Spleen (tissue), 11 donors: ENCODE measurements at regions not wholly inside any gene's neighbourhood (a gene's known extent, or its start where the extent isn't known, plus 50 kb on each side); places are given as distances from the start of the nearest gene placed in this dataset.

ENCODE experiments used
- DNase-seq: peaks from one replicate; pipeline ENCODE4 v3.0.0-alpha.2; 2020
- H3K27ac ChIP-seq, 8 donors: fragments of 200-600 bp; sonication (generic) in 7 of 8; 1 replicate in 4 of 8; 2 replicates in 4 of 8; pipeline versions ENCODE4 v1.5.0 to v1.8.0; 2016 to 2021; ENCODE audit warnings: inconsistent platforms in 4 of 8, mild to moderate bottlenecking in 4 of 8, moderate library complexity in 1 of 8
- H3K27me3 ChIP-seq, 7 donors: fragments of 200-600 bp; sonication (generic) in 6 of 7; replicated peaks in 1 of 7; 1 replicate in 4 of 7; 2 replicates in 3 of 7; pipeline versions ENCODE4 v1.5.0 to v1.8.0; 2016 to 2021; ENCODE audit warnings: inconsistent platforms in 3 of 7, mild to moderate bottlenecking in 1 of 7
- H3K36me3 ChIP-seq, 6 donors: fragments of 200-600 bp; sonication (generic) in 5 of 6; 1 replicate in 4 of 6; 2 replicates in 2 of 6; pipeline versions ENCODE4 v1.5.0 to v1.8.0; 2016 to 2021; ENCODE audit warnings: inconsistent platforms in 2 of 6
- H3K4me1 ChIP-seq, 6 donors: fragments of 200-600 bp; sonication (generic) in 5 of 6; 1 replicate in 3 of 6; 2 replicates in 3 of 6; pipeline versions ENCODE4 v1.5.0 to v1.8.0; 2016 to 2021; ENCODE audit warnings: inconsistent platforms in 3 of 6
- H3K4me3 ChIP-seq, 8 donors: fragments of 200-600 bp; sonication (generic) in 7 of 8; 1 replicate in 4 of 8; 2 replicates in 4 of 8; pipeline versions ENCODE4 v1.5.0 to v1.8.0; 2016 to 2021; ENCODE audit warnings: inconsistent platforms in 4 of 8, mild to moderate bottlenecking in 4 of 8, moderate library complexity in 2 of 8
- H3K9me3 ChIP-seq, 8 donors: fragments of 200-600 bp; sonication (generic) in 7 of 8; 1 replicate in 4 of 8; 2 replicates in 4 of 8; pipeline versions ENCODE4 v1.5.0 to v1.8.0; 2016 to 2021; ENCODE audit warnings: inconsistent platforms in 4 of 8
- POLR2A ChIP-seq, 3 donors: fragments of 450-650 bp; IDR thresholded peaks; one replicate each; pipeline ENCODE4 v1.5.1; 2017; ENCODE audit warnings: antibody characterized with exemption in 3 of 3, mild to moderate bottlenecking in 1 of 3
- POLR2AphosphoS5 ChIP-seq, 3 donors: sonication (generic); formaldehyde crosslinking; IDR thresholded peaks; one replicate each; pipeline ENCODE4 v1.5.1; 2017; ENCODE audit warnings: antibody characterized with exemption in 3 of 3
- WGBS, 5 donors: extraction: QIAGEN DNeasy Blood & Tissue Kit in 3 of 5; methylation state at CpG; one replicate each; pipeline versions ENCODE4 v1.1.5 to v1.1.7; 2013 to 2018; 5-methylcytosine and 5-hydroxymethylcytosine counted together
- intact Hi-C: fragments of 100-400 bp; cut with DNase I; formaldehyde crosslinking; loops from one replicate; pipeline ENCODE4 v1.15.0; 2023; ENCODE audit warnings: low total_unique reads
- TF ChIP-seq, protein P1 (sequence below), 11 experiments: fragments of 200-600 bp in 7 of 11; fragments of 450-650 bp in 4 of 11; sonication (generic) in 4 of 11; IDR thresholded peaks in 8 of 11; conservative IDR thresholded peaks in 3 of 11; 1 replicate in 7 of 11; 2 replicates in 4 of 11; pipeline versions ENCODE4 v1.4.0 to v1.8.0; 2016 to 2021; ENCODE audit warnings: antibody characterized with exemption in 11 of 11, inconsistent platforms in 4 of 11, mild to moderate bottlenecking in 1 of 11
- donor health status: healthy with polysubstance abuse.
- donor health status: DM: no; HTN: no; CAD: no; lungs with moderate emphysema.
- donor health status: DM: no; HTN: no; CAD: no.
- donor health status: Bipolar disorder and iron deficiency.
- donor health status: healthy.
- donor health status: DM: no; HTN: no; CAD: no.
- donor health status: DM: yes; HTN: yes; CAD: no.

DNA sequence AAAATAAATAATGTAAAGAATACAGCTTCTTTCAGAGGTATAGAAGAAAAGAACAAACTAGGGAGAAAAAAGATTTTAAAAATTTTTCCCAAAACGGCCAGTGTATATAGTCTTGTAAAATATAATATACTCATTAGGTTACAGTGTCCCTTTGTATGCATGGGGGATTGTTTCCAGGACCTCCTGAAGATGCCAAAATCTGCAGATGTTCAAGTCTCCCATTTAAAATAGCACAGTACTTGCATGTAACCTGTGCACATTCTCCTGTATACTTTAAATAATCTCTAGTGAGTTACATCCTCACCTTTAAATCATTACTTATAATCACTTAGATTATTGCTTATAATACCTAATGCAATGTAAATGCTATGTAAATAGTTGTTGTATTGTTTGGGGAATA, 80.6 kb upstream of the LRRTM4 start:
- Histone ChIP-seq H3K4me3 (no peak overlapping the region), H3K27ac (no peak overlapping the region), H3K9me3 (peaks cover 0 to 9% (median 0%) of the 10 kb centered on the region in 8 donors), H3K4me1 (no peaks in the 10 kb centered on the region), H3K36me3 (no peaks in the 10 kb centered on the region), H3K27me3 (no peaks in the 10 kb centered on the region)
- no peak for DNase-seq
- 34 to 63% (median 51%) methylated on average over 1 of the region's 1 CpG for WGBS, 5 donors
- intact Hi-C loops, result no loop called here
- TF ChIP-seq POLR2A (IDR thresholded peaks at IDR 0.05) (no peak), POLR2AphosphoS5 (IDR thresholded peaks at IDR 0.05) (no peak)
- TF ChIP-seq, protein P1, sequence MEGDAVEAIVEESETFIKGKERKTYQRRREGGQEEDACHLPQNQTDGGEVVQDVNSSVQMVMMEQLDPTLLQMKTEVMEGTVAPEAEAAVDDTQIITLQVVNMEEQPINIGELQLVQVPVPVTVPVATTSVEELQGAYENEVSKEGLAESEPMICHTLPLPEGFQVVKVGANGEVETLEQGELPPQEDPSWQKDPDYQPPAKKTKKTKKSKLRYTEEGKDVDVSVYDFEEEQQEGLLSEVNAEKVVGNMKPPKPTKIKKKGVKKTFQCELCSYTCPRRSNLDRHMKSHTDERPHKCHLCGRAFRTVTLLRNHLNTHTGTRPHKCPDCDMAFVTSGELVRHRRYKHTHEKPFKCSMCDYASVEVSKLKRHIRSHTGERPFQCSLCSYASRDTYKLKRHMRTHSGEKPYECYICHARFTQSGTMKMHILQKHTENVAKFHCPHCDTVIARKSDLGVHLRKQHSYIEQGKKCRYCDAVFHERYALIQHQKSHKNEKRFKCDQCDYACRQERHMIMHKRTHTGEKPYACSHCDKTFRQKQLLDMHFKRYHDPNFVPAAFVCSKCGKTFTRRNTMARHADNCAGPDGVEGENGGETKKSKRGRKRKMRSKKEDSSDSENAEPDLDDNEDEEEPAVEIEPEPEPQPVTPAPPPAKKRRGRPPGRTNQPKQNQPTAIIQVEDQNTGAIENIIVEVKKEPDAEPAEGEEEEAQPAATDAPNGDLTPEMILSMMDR (IDR thresholded peaks at IDR 0.05 in 8 of 11, conservative IDR thresholded peaks at IDR 0.05 in 3 of 11), result no peak

DNA sequence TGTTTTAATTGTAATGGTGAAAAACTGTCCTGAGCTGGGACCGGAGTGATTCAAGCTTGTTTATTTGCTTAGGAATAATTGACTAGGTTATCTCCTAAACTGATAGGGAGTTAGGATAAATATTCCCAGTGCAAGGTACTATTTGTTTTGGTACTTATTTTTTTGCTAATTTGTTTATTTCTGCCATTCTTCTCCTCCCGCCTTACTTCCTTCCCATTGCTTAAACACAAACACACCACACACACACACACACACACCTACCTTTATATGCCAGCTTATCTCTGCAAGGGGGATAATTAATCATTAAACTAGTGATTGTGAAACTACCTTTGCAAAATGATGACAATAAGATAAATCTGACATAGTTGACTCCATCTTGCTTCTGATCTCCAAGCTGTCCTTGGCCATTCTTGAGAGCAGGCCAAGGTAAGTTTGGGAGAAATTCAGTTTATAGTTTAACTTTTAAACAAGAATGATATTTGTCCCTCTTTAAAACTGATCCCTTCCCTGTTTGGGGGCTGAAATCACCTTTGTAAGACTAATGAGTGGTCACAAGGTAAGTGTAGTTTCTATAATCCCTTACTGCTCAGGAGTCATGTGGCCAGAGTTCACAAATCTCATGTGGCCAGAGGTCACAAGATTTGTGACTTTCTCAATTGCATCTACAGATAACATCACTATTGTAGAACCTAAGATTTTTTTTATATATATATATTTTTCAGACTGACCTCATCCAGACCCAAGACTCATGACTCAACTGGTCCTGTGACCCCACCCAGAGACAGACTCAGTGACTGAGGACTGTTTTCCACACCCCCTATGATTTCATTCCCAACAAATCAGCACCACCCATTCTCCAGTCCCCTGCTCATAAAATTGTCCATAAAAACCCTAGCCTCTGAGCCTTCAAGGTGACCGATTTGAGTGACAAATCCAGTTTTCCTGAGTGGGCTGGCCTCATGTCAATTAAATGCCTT, 83.1 kb upstream of the LRRTM4 start:
- Histone ChIP-seq H3K36me3 (no peaks in the 10 kb centered on the region), H3K27ac (no peak overlapping the region), H3K4me3 (no peak overlapping the region), H3K9me3 (peaks cover 0 to 22% (median 4%) of the 10 kb centered on the region in 8 donors), H3K4me1 (no peaks in the 10 kb centered on the region), H3K27me3 (no peaks in the 10 kb centered on the region)
- intact Hi-C loops, result no loop called here
- TF ChIP-seq POLR2AphosphoS5 (IDR thresholded peaks at IDR 0.05), result no peak
- TF ChIP-seq POLR2A (IDR thresholded peaks at IDR 0.05), result no peak
- TF ChIP-seq, protein P1 (IDR thresholded peaks at IDR 0.05 in 8 of 11, conservative IDR thresholded peaks at IDR 0.05 in 3 of 11), result no peak
- DNase-seq, result no peak
- WGBS, 5 donors, result 59 to 76% (median 65%) methylated on average over 3 of the region's 3 CpGs

DNA sequence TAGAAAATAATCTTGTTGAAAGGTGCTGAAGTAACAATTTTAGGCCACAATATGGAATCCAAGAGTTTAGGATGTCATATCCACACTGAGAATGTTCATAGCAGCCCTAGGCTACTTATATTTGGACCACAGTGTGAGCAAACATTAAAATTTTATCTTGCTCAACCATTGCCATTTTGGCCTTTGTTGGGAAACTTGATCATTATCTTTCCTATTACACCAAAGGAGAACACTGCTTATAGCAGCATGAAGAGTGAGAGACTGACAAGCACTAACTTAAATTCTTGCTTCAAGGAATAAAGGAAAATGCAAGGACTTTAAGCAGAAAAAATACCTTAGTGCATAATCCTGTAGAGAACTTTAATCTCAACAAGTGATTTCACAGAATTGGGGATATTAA, 86.3 kb upstream of the LRRTM4 start:
- Histone ChIP-seq H3K27me3 (no peaks in the 10 kb centered on the region), H3K4me1 (no peaks in the 10 kb centered on the region), H3K27ac (no peak overlapping the region), H3K9me3 (peaks cover 0 to 43% (median 12%) of the 10 kb centered on the region in 8 donors), H3K36me3 (no peaks in the 10 kb centered on the region), H3K4me3 (no peak overlapping the region)
- no peak for TF ChIP-seq POLR2A (IDR thresholded peaks at IDR 0.05)
- TF ChIP-seq, protein P1 (IDR thresholded peaks at IDR 0.05 in 8 of 11, conservative IDR thresholded peaks at IDR 0.05 in 3 of 11), result no peak
- intact Hi-C loops, result no loop called here
- no peak for DNase-seq

DNA sequence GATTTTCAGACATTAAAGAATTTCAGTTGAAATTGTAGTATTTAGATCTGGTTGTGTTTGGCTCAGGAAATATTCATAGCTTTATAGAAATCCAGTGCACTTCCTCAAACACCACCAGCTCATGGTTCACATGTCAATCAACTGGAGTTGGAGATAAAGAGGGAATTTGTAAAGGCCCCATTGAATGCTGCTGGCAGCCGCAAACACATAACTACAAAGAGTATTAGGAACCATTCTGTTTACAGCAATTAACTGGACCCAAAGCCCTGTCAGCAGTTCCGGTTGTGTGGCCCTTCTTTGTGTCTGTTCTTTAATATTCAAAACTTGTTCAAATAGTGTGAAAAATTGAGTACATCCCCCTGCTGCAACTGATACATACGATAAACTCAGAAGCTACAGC, 107.4 kb upstream of the LRRTM4 start:
- Histone ChIP-seq H3K4me3 (no peak overlapping the region), H3K4me1 (no peaks in the 10 kb centered on the region), H3K27ac (no peak overlapping the region), H3K9me3 (peaks cover 0 to 34% (median 24%) of the 10 kb centered on the region in 8 donors), H3K27me3 (no peaks in the 10 kb centered on the region), H3K36me3 (no peaks in the 10 kb centered on the region)
- TF ChIP-seq POLR2AphosphoS5 (IDR thresholded peaks at IDR 0.05), result no peak
- TF ChIP-seq, protein P1 (IDR thresholded peaks at IDR 0.05 in 8 of 11, conservative IDR thresholded peaks at IDR 0.05 in 3 of 11), result no peak
- no peak for TF ChIP-seq POLR2A (IDR thresholded peaks at IDR 0.05)
- intact Hi-C loops, result no loop called here
- no peak for DNase-seq
- 44 to 54% (median 47%) methylated on average over 3 of the region's 3 CpGs for WGBS, 5 donors
